ENCODE measurements at regions not wholly inside any gene's neighbourhood (a gene's known extent, or its start where the extent isn't known, plus 50 kb on each side); places are given as distances from the start of the nearest gene placed in this dataset.

GRCh38 chr7:119706608-119707007, 566.4 kb upstream of the KCND2 start:
- intact Hi-C loops (cut with micrococcal nuclease) = no loop called here

More at GRCh38 chr7:119706608-119707007, 566.4 kb upstream of the KCND2 start:
- no peak overlapping the region for H2BK20ac ChIP-seq (ENCODE audit: low read depth, low read length)
- H3K9me3 ChIP-seq (ENCODE audit: control insufficient read depth, insufficient read depth, low read length) = no peaks in the 10 kb centered on the region
- H2BK120ac ChIP-seq (ENCODE audit: low read depth, low read length) = no peak overlapping the region
- no peak overlapping the region for H4K91ac ChIP-seq (ENCODE audit: insufficient read depth, low read depth, low read length)
- no peak overlapping the region for H2AFZ ChIP-seq (replicated peaks; ENCODE audit: low read length, poor library complexity)
- no peaks in the 10 kb centered on the region for H3K9me1 ChIP-seq (ENCODE audit: insufficient read depth, low read length)
- in situ Hi-C loops (cut with MboI; ENCODE audit: low sequenced_read_pairs) = no loop called here
- no peak overlapping the region for H3K27ac ChIP-seq (ENCODE audit: insufficient read depth, low read length)
- H4K8ac ChIP-seq (ENCODE audit: low read depth in 2 of 2, low read length in 2 of 2) = no peak overlapping the region
- no peaks in the 10 kb centered on the region for H3K27me3 ChIP-seq (ENCODE audit: control insufficient read depth, insufficient read depth, low read length)
- no peak overlapping the region for H3K4ac ChIP-seq (ENCODE audit: low read depth, low read length)
- dilution Hi-C loops (cut with HindIII; ENCODE audit: low sequenced_read_pairs, unreplicated experiment) = no loop called here
- DNase-seq = no peak
- H2BK5ac ChIP-seq (ENCODE audit: low read depth, low read length, poor library complexity, severe bottlenecking) = no peak overlapping the region
- no peaks in the 10 kb centered on the region for H3K36me3 ChIP-seq (ENCODE audit: control insufficient read depth, insufficient read depth, low read length)
- no TSS peak for BruUV-seq (replicated peaks)
- TF ChIP-seq, protein P1, sequence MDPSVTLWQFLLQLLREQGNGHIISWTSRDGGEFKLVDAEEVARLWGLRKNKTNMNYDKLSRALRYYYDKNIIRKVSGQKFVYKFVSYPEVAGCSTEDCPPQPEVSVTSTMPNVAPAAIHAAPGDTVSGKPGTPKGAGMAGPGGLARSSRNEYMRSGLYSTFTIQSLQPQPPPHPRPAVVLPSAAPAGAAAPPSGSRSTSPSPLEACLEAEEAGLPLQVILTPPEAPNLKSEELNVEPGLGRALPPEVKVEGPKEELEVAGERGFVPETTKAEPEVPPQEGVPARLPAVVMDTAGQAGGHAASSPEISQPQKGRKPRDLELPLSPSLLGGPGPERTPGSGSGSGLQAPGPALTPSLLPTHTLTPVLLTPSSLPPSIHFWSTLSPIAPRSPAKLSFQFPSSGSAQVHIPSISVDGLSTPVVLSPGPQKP (IDR thresholded peaks at IDR 0.05; ENCODE audit: borderline replicate concordance, low read depth, low read length) = no peak
- no peak for TF ChIP-seq FOS (IDR thresholded peaks at IDR 0.05; ENCODE audit: low read depth, low read length)
- TF ChIP-seq MAZ (IDR thresholded peaks at IDR 0.05; ENCODE audit: borderline replicate concordance, low read depth, low read length) = no peak
- TF ChIP-seq RFX5 (IDR thresholded peaks at IDR 0.05; ENCODE audit: low read depth, low read length) = no peak
- TF ChIP-seq MXI1 (IDR thresholded peaks at IDR 0.05; ENCODE audit: borderline replicate concordance, low read depth, low read length) = no peak
- TF ChIP-seq POLR2A (IDR thresholded peaks at IDR 0.05; ENCODE audit: low read depth, low read length) = no peak
- TF ChIP-seq, protein P2, sequence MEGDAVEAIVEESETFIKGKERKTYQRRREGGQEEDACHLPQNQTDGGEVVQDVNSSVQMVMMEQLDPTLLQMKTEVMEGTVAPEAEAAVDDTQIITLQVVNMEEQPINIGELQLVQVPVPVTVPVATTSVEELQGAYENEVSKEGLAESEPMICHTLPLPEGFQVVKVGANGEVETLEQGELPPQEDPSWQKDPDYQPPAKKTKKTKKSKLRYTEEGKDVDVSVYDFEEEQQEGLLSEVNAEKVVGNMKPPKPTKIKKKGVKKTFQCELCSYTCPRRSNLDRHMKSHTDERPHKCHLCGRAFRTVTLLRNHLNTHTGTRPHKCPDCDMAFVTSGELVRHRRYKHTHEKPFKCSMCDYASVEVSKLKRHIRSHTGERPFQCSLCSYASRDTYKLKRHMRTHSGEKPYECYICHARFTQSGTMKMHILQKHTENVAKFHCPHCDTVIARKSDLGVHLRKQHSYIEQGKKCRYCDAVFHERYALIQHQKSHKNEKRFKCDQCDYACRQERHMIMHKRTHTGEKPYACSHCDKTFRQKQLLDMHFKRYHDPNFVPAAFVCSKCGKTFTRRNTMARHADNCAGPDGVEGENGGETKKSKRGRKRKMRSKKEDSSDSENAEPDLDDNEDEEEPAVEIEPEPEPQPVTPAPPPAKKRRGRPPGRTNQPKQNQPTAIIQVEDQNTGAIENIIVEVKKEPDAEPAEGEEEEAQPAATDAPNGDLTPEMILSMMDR (conservative IDR thresholded peaks at IDR 0.05; ENCODE audit: low read depth, low read length) = no peak
- no peak for TF ChIP-seq MAFK (IDR thresholded peaks at IDR 0.05; ENCODE audit: low read depth, low read length)
- TF ChIP-seq RCOR1 (IDR thresholded peaks at IDR 0.05; ENCODE audit: insufficient replicate concordance, low read length) = no peak
- no peak for TF ChIP-seq CEBPB (IDR thresholded peaks at IDR 0.05; ENCODE audit: low read depth, low read length)
- TF ChIP-seq BHLHE40 (IDR thresholded peaks at IDR 0.05; ENCODE audit: low read depth, low read length) = no peak
- TF ChIP-seq, protein P3, sequence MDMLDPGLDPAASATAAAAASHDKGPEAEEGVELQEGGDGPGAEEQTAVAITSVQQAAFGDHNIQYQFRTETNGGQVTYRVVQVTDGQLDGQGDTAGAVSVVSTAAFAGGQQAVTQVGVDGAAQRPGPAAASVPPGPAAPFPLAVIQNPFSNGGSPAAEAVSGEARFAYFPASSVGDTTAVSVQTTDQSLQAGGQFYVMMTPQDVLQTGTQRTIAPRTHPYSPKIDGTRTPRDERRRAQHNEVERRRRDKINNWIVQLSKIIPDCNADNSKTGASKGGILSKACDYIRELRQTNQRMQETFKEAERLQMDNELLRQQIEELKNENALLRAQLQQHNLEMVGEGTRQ (IDR thresholded peaks at IDR 0.05; ENCODE audit: low read depth, low read length) = no peak
- TF ChIP-seq RAD21 (IDR thresholded peaks at IDR 0.05; ENCODE audit: low read length) = no peak
- no peak for TF ChIP-seq NFE2L2 (IDR thresholded peaks at IDR 0.05; ENCODE audit: low read depth, low read length)
- no peak for TF ChIP-seq SMC3 (IDR thresholded peaks at IDR 0.05; ENCODE audit: low read depth, low read length)
- no peak for TF ChIP-seq CHD1 (IDR thresholded peaks at IDR 0.05; ENCODE audit: low read depth, low read length)
- H2AK9ac ChIP-seq (replicated peaks; ENCODE audit: low read depth, low read length, poor library complexity) = no peak overlapping the region
- no peaks in the 10 kb centered on the region for H3K79me1 ChIP-seq (ENCODE audit: low read depth in 1 of 2, low read length in 2 of 2)
- H3K18ac ChIP-seq (ENCODE audit: low read depth, low read length) = no peak overlapping the region
- no peak for ATAC-seq (ENCODE audit: low read depth)
- no peaks in the 10 kb centered on the region for H4K20me1 ChIP-seq (ENCODE audit: insufficient read depth, low read length)
- no peak overlapping the region for H3K9ac ChIP-seq (ENCODE audit: low read depth, low read length)
- H3K14ac ChIP-seq (replicated peaks; ENCODE audit: low read depth, low read length) = no peak overlapping the region
- no peak overlapping the region for H3K23ac ChIP-seq (ENCODE audit: low read depth, low read length)
- no CpG with 5 or more reads among the region's 2 CpGs for WGBS, 2 experiments (ENCODE audit: extremely low coverage in 2 of 2, insufficient read length in 1 of 2)
- no peak overlapping the region for H4K5ac ChIP-seq (ENCODE audit: low read depth, low read length)
- no peak overlapping the region for H2BK15ac ChIP-seq (ENCODE audit: low read depth, low read length)
- ChIA-PET CTCF (no interaction called here), POLR2A (ENCODE audit: unreplicated experiment) (no interaction called here)
- H3K4me1 ChIP-seq (ENCODE audit: control insufficient read depth, insufficient read depth, low read length) = no peaks in the 10 kb centered on the region
- no peak overlapping the region for H3K4me2 ChIP-seq (ENCODE audit: low read depth, low read length)
- no peak overlapping the region for H3K56ac ChIP-seq (ENCODE audit: extremely low read depth, insufficient read depth, low read length)
- no peak overlapping the region for H2AK5ac ChIP-seq (ENCODE audit: low read depth, low read length)
- no peak overlapping the region for H3K4me3 ChIP-seq (ENCODE audit: insufficient read depth, low read depth, low read length)

All from IMR-90 (cell line).